ENCODE measurements at regions not wholly inside any gene's neighbourhood (a gene's known extent, or its start where the extent isn't known, plus 50 kb on each side); places are given as distances from the start of the nearest gene placed in this dataset.
"Not testable (repeated sequence)": the region's sequence is repeated elsewhere in the genome, so short reads cannot be mapped to it uniquely, and the experiment has no call there.

DNA sequence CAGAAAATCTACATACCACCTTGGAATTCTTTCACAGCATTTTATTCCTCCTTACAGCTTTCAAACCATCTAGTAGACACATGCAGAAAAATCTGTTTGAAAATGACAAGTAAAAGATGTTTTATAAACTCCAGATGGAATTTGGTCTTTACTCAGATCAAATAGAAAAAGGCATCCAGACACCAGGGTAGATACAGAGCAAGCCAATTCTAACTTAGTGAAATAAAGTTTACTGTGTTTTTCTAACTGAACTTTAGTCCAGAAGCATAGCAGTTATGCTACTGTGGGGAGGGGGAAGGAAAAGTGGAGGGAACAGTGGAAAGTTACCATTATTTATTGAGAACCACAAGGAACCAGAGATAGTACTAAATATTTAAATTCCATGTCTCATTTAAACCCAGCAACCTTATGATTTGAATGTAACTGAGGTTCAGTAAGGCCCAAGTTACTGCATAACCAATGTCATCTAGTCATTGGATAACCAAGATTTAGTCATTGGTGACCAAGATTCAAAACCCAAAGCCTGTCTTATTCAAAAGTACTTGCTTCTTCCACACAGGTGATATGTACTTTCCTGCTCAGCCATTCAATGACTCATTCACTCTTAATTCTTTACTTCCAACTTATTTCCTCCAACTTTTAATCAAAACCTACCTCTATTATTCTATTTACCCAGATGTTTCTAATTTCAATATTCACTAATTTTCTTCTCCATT, 57.7 kb downstream of the RAD51AP2 start:
- Histone ChIP-seq H3K36me3 (ENCODE audit: low read depth, missing control alignments) (no peaks in the 10 kb centered on the region), H3K27me3 (no peaks in the 10 kb centered on the region), H3K4me1 (no peaks in the 10 kb centered on the region), H3K4me3 (no peak overlapping the region), H3K9me3 (no peaks in the 10 kb centered on the region), H3K27ac (no peak overlapping the region)
- TF ChIP-seq POLR2A (IDR thresholded peaks at IDR 0.05) = no peak
- TF ChIP-seq, protein P1, sequence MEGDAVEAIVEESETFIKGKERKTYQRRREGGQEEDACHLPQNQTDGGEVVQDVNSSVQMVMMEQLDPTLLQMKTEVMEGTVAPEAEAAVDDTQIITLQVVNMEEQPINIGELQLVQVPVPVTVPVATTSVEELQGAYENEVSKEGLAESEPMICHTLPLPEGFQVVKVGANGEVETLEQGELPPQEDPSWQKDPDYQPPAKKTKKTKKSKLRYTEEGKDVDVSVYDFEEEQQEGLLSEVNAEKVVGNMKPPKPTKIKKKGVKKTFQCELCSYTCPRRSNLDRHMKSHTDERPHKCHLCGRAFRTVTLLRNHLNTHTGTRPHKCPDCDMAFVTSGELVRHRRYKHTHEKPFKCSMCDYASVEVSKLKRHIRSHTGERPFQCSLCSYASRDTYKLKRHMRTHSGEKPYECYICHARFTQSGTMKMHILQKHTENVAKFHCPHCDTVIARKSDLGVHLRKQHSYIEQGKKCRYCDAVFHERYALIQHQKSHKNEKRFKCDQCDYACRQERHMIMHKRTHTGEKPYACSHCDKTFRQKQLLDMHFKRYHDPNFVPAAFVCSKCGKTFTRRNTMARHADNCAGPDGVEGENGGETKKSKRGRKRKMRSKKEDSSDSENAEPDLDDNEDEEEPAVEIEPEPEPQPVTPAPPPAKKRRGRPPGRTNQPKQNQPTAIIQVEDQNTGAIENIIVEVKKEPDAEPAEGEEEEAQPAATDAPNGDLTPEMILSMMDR (IDR thresholded peaks at IDR 0.05) = no peak
- DNase-seq = no peak
- intact Hi-C loops (cut with DNase I; ENCODE audit: low total_unique reads) = no loop called here

DNA sequence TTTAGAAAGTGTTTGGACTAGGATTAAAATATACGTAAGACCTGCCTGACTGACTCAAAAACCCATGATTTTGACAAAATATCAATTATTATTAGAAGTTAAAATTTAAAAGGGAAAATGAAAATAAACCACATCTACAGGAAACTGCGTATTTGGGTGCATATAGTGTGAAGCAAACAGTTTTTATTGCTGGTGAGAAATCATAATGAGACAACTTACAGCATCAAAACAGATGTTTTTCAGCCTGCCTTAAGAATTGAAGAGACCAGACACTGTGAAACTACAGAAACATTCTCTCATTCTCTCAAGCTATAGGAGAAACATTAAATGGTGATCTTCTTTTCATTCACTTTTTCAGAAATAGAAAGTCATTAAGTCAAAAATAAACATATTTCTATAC, 62.9 kb downstream of the RAD51AP2 start:
- Histone ChIP-seq H3K4me1 (no peaks in the 10 kb centered on the region), H3K27ac (no peak overlapping the region), H3K4me3 (no peak overlapping the region), H3K36me3 (ENCODE audit: low read depth, missing control alignments) (no peaks in the 10 kb centered on the region), H3K9me3 (no peaks in the 10 kb centered on the region), H3K27me3 (no peaks in the 10 kb centered on the region)
- DNase-seq = no peak
- 49 to 92% methylated on average over 2 of the region's 2 CpGs for WGBS, 2 donors
- TF ChIP-seq, protein P1 (IDR thresholded peaks at IDR 0.05) = no peak
- TF ChIP-seq POLR2A (IDR thresholded peaks at IDR 0.05) = no peak
- intact Hi-C loops (cut with DNase I; ENCODE audit: low total_unique reads) = no loop called here

DNA sequence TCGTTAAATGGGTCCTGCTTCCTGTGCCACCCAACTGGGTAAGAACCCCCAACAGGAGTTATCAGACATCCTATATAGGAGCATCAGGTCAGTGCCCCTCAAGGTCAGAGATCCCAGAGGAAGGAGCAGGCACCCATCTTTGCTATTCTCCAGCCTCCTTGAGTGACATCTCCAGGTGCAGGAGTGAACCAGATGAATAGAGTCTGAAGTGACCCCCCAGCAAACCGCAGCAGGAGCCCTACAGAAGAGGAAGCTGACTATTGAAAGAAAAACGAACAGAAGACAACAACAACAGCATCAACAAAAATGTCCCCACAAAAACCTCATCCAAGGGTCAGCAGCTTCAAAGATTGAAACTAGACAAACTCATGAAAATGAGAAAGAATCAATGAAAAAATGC, 72.0 kb downstream of the RAD51AP2 start:
- 87 to 88% methylated on average over 3 of the region's 3 CpGs for WGBS, 2 donors
- H3K9me3 ChIP-seq; DNase-seq; H3K36me3 ChIP-seq (ENCODE audit: low read depth, missing control alignments); H3K4me1 ChIP-seq; H3K27ac ChIP-seq; H3K4me3 ChIP-seq; intact Hi-C loops (cut with DNase I; ENCODE audit: low total_unique reads); H3K27me3 ChIP-seq: not testable (repeated sequence)

DNA sequence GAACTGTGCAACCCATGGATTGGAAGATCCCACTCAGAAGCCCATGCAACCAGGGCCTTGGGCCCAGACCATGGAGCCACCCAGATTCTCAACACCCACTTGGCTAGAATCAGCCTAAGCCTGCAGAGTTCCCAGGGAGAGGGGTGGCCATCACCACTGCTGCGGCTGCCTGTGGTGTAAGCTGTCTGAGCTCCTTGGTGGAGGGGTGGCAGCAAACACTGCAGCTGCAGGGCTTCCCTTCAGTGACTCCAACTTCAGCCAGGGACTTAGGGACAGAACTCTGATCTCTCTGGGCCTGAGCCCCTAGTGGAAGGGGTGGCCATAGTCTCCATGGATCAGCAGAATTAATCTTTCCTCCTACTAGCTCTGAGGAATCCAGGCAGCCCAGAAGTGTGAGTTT, 72.5 kb downstream of the RAD51AP2 start:
- intact Hi-C loops (cut with DNase I; ENCODE audit: low total_unique reads) = no loop called here
- Histone ChIP-seq H3K27me3 (no peaks in the 10 kb centered on the region), H3K36me3 (ENCODE audit: low read depth, missing control alignments) (no peaks in the 10 kb centered on the region), H3K27ac (no peak overlapping the region), H3K9me3 (no peaks in the 10 kb centered on the region), H3K4me1 (no peaks in the 10 kb centered on the region), H3K4me3 (no peak overlapping the region)
- DNase-seq = no peak
- 80 to 86% methylated on average over 1 of the region's 1 CpG for WGBS, 2 donors
- TF ChIP-seq POLR2A (IDR thresholded peaks at IDR 0.05) = no peak
- TF ChIP-seq, protein P1 (IDR thresholded peaks at IDR 0.05) = no peak

- DNase-seq = no peak
- no peaks in the 10 kb centered on the region for H3K27me3 ChIP-seq
- 84 to 96% methylated on average over 2 of the region's 2 CpGs for WGBS, 2 donors
- intact Hi-C loops (cut with DNase I; ENCODE audit: low total_unique reads) = no loop called here
- H3K4me1 ChIP-seq = no peaks in the 10 kb centered on the region
- no peak overlapping the region for H3K4me3 ChIP-seq
- no peaks in the 10 kb centered on the region for H3K9me3 ChIP-seq
- no peaks in the 10 kb centered on the region for H3K36me3 ChIP-seq (ENCODE audit: low read depth, missing control alignments)
- H3K27ac ChIP-seq = no peak overlapping the region
- TF ChIP-seq, protein P1 (IDR thresholded peaks at IDR 0.05) = no peak
- TF ChIP-seq POLR2A (IDR thresholded peaks at IDR 0.05) = no peak
Measured at GRCh38 chr2:17442334-17442733, 75.9 kb downstream of the RAD51AP2 start.

Measured in testis (tissue), 2 donors.